ENCODE measurements at regions not wholly inside any gene's neighbourhood (a gene's known extent, or its start where the extent isn't known, plus 50 kb on each side); places are given as distances from the start of the nearest gene placed in this dataset.
"Not testable (repeated sequence)": the region's sequence is repeated elsewhere in the genome, so short reads cannot be mapped to it uniquely, and the experiment has no call there.

GRCh38 chr14:51596488-51597117 is 55.1 kb upstream of the FRMD6 start:
- no peak for DNase-seq

GRCh38 chr14:51597261-51598001 is 54.3 kb upstream of the FRMD6 start:
- DNase-seq, result no peak

GRCh38 chr14:51598924-51599600 is 52.6 kb upstream of the FRMD6 start:
- DNase-seq, result not testable (repeated sequence)

DNA sequence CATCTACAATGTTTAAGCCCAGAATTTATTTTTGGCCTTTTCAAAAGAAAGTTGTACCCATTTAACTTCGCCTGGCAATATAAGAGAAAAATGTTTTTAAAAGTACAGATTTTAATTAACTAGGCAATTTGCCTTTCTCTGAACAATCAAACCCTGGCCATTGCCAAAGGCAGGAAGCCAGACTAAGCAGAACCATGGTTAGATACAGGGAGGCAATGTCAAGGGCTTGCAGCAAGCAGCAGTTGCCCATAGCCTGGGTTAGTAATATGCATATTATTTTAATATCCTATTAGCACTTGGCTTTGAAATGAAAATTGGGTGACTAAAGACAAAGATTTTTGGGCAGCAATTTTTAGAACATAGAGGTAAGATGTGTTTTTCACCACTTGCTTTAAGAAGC is 51.1 kb upstream of the FRMD6 start:
- no peak for DNase-seq
